ENCODE measurements at regions not wholly inside any gene's neighbourhood (a gene's known extent, or its start where the extent isn't known, plus 50 kb on each side); places are given as distances from the start of the nearest gene placed in this dataset.
"Not testable (repeated sequence)": the region's sequence is repeated elsewhere in the genome, so short reads cannot be mapped to it uniquely, and the experiment has no call there.

DNA sequence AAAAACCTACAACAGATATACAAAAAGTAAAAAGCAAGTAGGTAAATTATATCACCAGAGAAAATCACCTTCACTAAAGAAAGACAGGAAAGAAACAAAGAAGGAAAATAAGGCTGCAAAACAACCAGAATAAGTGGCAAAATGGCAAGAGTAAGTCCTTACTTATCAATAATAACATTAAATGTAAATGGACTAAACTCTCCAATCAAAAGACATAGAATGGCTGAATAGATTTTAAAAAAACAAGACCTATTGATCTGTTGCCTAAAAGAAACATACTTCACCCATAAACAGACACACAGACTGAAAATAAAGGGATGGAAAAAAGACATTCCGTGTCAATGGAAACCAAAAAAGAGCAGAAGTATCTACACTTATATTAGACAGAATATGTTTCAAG is 695.7 kb upstream of the FAT3 start:
- H3K27ac ChIP-seq (ENCODE audit: low read length), result no peak overlapping the region
- Mint-ChIP-seq H3K36me3 (no peaks in the 10 kb centered on the region), H3K9me3 (peaks cover 19 to 27% (median 24%) of the 10 kb centered on the region in 3 donors), H3K27me3 (no peaks in the 10 kb centered on the region), H3K4me1 (no peaks in the 10 kb centered on the region), H3K4me3 (no peak overlapping the region), H3K27ac (no peak overlapping the region)
- POLR2A ChIA-PET, result interaction anchor here in 1 of 2 donors (0.6 kb wide), 1 partner anchor 10 kb away, joined by 4 read pairs; no protein-coding TSS in a partner anchor
- no peak for ATAC-seq (replicated peaks in 1 of 4)
- CTCF ChIA-PET, result interaction anchor here in 1 of 2 donors (0.7 kb wide), 1 partner anchor 1968 kb away, joined by 3 read pairs; no protein-coding TSS in a partner anchor
- no peak for DNase-seq
- no peaks in the 10 kb centered on the region for H3K4me1 ChIP-seq (ENCODE audit: control insufficient read depth in 1 of 2, extremely low read depth in 1 of 2, insufficient read depth in 2 of 2, low read length in 2 of 2)
- no peaks in the 10 kb centered on the region for H3K9me3 ChIP-seq
- H3K27me3 ChIP-seq (replicated peaks in 1 of 2; ENCODE audit: control insufficient read depth in 2 of 2, extremely low read depth in 1 of 2, insufficient read depth in 2 of 2, low read length in 1 of 2), result no peaks in the 10 kb centered on the region
- H3K4me3 ChIP-seq (ENCODE audit: control insufficient read depth in 1 of 2, extremely low read depth in 1 of 2, low read length in 1 of 2), result no peak overlapping the region
- no peaks in the 10 kb centered on the region for H3K36me3 ChIP-seq (ENCODE audit: control insufficient read depth in 2 of 2, extremely low read depth in 1 of 2, insufficient read depth in 1 of 2, low read length in 1 of 2)
- no CpG with 5 or more reads among the region's 1 CpG for WGBS (ENCODE audit: insufficient coverage)

DNA sequence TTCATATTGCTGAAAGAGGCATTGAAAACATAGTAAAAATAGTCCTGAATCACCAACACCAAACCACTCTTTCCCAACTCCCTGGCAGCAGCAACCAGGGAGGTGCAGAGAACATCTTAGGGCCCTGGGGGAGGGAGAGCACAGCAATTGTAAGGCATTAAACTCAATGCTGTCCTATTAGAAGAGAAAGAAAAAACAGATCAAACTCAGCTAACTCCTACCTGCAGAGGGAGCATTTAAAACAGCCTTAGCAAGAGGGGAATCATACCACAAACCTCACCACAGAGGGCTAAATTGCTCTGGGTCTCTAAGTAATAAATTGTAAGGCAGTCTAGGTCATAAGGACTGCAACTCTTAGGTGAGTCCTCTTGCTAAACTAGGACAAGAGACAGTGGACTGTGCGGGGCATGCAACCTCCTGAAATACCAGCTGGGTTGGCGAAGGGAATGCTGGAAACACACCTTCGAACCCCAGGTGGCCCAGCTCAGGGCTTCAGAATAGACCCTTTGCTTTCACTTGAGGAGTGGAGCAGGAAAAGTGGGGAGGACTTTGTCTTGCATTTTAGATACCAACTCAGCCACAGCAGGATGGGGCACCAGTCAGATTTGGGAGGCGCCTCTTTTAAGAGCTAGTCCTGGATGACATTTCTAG is 697.1 kb upstream of the FAT3 start:
- H3K36me3 Mint-ChIP-seq, result no peaks in the 10 kb centered on the region
- no peaks in the 10 kb centered on the region for H3K4me1 Mint-ChIP-seq
- peaks cover 20 to 25% (median 20%) of the 10 kb centered on the region in 3 donors for H3K9me3 Mint-ChIP-seq
- Histone ChIP-seq H3K27ac (ENCODE audit: low read length) (no peak overlapping the region), H3K4me3 (ENCODE audit: control insufficient read depth in 1 of 2, extremely low read depth in 1 of 2, low read length in 1 of 2) (no peak overlapping the region), H3K9me3 (no peaks in the 10 kb centered on the region), H3K36me3 (ENCODE audit: control insufficient read depth in 2 of 2, extremely low read depth in 1 of 2, insufficient read depth in 1 of 2, low read length in 1 of 2) (no peaks in the 10 kb centered on the region), H3K27me3 (replicated peaks in 1 of 2; ENCODE audit: control insufficient read depth in 2 of 2, extremely low read depth in 1 of 2, insufficient read depth in 2 of 2, low read length in 1 of 2) (no peaks in the 10 kb centered on the region), H3K4me1 (ENCODE audit: control insufficient read depth in 1 of 2, extremely low read depth in 1 of 2, insufficient read depth in 2 of 2, low read length in 2 of 2) (no peaks in the 10 kb centered on the region)
- ATAC-seq (replicated peaks in 1 of 4) (no peak), DNase-seq (no peak)
- no peak overlapping the region for H3K4me3 Mint-ChIP-seq
- POLR2A ChIA-PET, result interaction anchor here in 1 of 2 donors (0.6 kb wide), 1 partner anchor 41 kb away, joined by 3 read pairs; no protein-coding TSS in a partner anchor
- H3K27me3 Mint-ChIP-seq, result no peaks in the 10 kb centered on the region
- WGBS (ENCODE audit: insufficient coverage), result 67% methylated on average over 1 of the region's 4 CpGs
- CTCF ChIA-PET, result interaction anchor here in 1 of 2 donors (0.7 kb wide), 1 partner anchor 325 kb away, joined by 3 read pairs; no protein-coding TSS in a partner anchor
- no peak overlapping the region for H3K27ac Mint-ChIP-seq

DNA sequence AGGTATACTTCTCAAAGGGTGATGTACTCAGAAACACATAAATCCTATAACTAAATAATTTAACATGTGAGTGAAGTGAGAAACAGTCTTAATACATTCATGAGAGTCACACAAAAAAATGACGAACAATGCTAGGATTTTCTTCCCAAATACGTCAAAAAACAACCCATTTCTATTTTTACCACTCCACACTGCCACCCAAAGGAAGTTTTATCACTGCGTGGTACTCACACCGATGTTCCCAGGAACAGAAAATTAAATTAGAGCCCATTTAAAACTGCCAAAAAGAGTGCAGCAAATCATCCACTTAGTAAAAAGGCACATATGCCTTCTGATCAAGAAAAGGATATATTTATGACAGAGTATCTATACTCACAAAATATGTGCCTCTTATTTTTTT is 710.9 kb upstream of the FAT3 start:
- 20% methylated on average over 1 of the region's 4 CpGs for WGBS (ENCODE audit: insufficient coverage)
- Mint-ChIP-seq H3K36me3 (no peaks in the 10 kb centered on the region), H3K9me3 (peaks cover 6 to 19% (median 14%) of the 10 kb centered on the region in 3 donors), H3K27me3 (no peaks in the 10 kb centered on the region), H3K4me3 (no peak overlapping the region), H3K4me1 (no peaks in the 10 kb centered on the region), H3K27ac (no peak overlapping the region)
- no peaks in the 10 kb centered on the region for H3K4me1 ChIP-seq (ENCODE audit: control insufficient read depth in 1 of 2, extremely low read depth in 1 of 2, insufficient read depth in 2 of 2, low read length in 2 of 2)
- H3K27ac ChIP-seq (ENCODE audit: low read length), result no peak overlapping the region
- ChIA-PET CTCF (no interaction called here), POLR2A (no interaction called here)
- no peak for ATAC-seq (replicated peaks in 1 of 4)
- H3K27me3 ChIP-seq (replicated peaks in 1 of 2; ENCODE audit: control insufficient read depth in 2 of 2, extremely low read depth in 1 of 2, insufficient read depth in 2 of 2, low read length in 1 of 2), result no peaks in the 10 kb centered on the region
- H3K9me3 ChIP-seq, result no peaks in the 10 kb centered on the region
- no peak for DNase-seq
- no peak overlapping the region for H3K4me3 ChIP-seq (ENCODE audit: control insufficient read depth in 1 of 2, extremely low read depth in 1 of 2, low read length in 1 of 2)
- no peaks in the 10 kb centered on the region for H3K36me3 ChIP-seq (ENCODE audit: control insufficient read depth in 2 of 2, extremely low read depth in 1 of 2, insufficient read depth in 1 of 2, low read length in 1 of 2)

DNA sequence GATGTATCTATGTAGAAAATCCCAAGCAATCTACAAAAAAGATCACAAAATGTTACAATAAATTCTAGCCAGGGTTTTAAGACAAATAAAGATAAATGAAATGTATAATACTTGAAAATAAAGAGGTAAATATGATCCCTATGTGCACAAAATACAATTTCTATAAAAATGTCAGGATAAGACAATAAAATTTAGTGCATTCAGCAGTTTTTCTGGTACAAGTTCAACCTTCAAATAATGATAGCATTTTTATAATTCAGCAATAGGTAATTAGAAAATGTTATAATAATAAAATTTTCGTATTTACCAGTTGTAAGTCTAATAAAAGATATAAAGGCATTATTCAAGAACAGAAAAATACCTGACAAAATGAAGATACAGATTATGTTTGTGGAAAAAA is 726.8 kb upstream of the FAT3 start:
- Mint-ChIP-seq H3K36me3 (no peaks in the 10 kb centered on the region), H3K4me1 (no peaks in the 10 kb centered on the region), H3K27me3 (no peaks in the 10 kb centered on the region), H3K4me3 (no peak overlapping the region), H3K27ac (no peak overlapping the region), H3K9me3 (peaks cover 0 to 14% (median 4%) of the 10 kb centered on the region in 3 donors)
- H3K4me3 ChIP-seq (ENCODE audit: control insufficient read depth in 1 of 2, extremely low read depth in 1 of 2, low read length in 1 of 2), result no peak overlapping the region
- H3K27ac ChIP-seq (ENCODE audit: low read length), result no peak overlapping the region
- no peaks in the 10 kb centered on the region for H3K9me3 ChIP-seq
- ATAC-seq (replicated peaks in 1 of 4), result no peak
- no peaks in the 10 kb centered on the region for H3K27me3 ChIP-seq (replicated peaks in 1 of 2; ENCODE audit: control insufficient read depth in 2 of 2, extremely low read depth in 1 of 2, insufficient read depth in 2 of 2, low read length in 1 of 2)
- H3K4me1 ChIP-seq (ENCODE audit: control insufficient read depth in 1 of 2, extremely low read depth in 1 of 2, insufficient read depth in 2 of 2, low read length in 2 of 2), result no peaks in the 10 kb centered on the region
- CTCF ChIA-PET, result no interaction called here
- no CpG with 5 or more reads among the region's 1 CpG for WGBS (ENCODE audit: insufficient coverage)
- POLR2A ChIA-PET, result no interaction called here
- H3K36me3 ChIP-seq (ENCODE audit: control insufficient read depth in 2 of 2, extremely low read depth in 1 of 2, insufficient read depth in 1 of 2, low read length in 1 of 2), result no peaks in the 10 kb centered on the region
- DNase-seq, result no peak

DNA sequence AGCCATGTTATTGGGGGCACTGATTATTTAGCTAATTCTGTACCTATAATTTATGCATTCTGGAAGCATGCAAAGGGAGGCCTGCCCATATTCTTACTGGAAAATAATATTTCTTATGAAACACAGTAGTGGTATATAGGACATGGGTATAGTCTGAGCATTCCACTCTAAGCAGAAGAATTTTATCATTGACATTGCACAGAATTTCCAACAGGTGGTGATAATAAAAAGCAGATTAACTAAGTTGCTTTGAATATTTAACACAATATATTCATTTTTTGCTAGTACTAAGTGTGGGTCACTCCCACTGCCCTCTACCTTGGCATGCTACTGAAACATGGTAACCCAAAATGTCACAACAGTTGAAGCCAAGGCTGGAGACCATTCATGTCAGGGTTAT is 728.8 kb upstream of the FAT3 start:
- H3K9me3 ChIP-seq, result no peaks in the 10 kb centered on the region
- H3K4me3 ChIP-seq (ENCODE audit: control insufficient read depth in 1 of 2, extremely low read depth in 1 of 2, low read length in 1 of 2), result no peak overlapping the region
- Mint-ChIP-seq H3K9me3 (peaks cover 0 to 11% (median 7%) of the 10 kb centered on the region in 3 donors), H3K4me1 (no peaks in the 10 kb centered on the region), H3K27me3 (no peaks in the 10 kb centered on the region), H3K36me3 (no peaks in the 10 kb centered on the region), H3K4me3 (no peak overlapping the region), H3K27ac (no peak overlapping the region)
- ATAC-seq (replicated peaks in 1 of 4) (no peak), DNase-seq (no peak)
- H3K27ac ChIP-seq (ENCODE audit: low read length), result no peak overlapping the region
- H3K27me3 ChIP-seq (replicated peaks in 1 of 2; ENCODE audit: control insufficient read depth in 2 of 2, extremely low read depth in 1 of 2, insufficient read depth in 2 of 2, low read length in 1 of 2), result no peaks in the 10 kb centered on the region
- POLR2A ChIA-PET, result no interaction called here
- CTCF ChIA-PET, result no interaction called here
- no peaks in the 10 kb centered on the region for H3K4me1 ChIP-seq (ENCODE audit: control insufficient read depth in 1 of 2, extremely low read depth in 1 of 2, insufficient read depth in 2 of 2, low read length in 2 of 2)
- no peaks in the 10 kb centered on the region for H3K36me3 ChIP-seq (ENCODE audit: control insufficient read depth in 2 of 2, extremely low read depth in 1 of 2, insufficient read depth in 1 of 2, low read length in 1 of 2)

DNA sequence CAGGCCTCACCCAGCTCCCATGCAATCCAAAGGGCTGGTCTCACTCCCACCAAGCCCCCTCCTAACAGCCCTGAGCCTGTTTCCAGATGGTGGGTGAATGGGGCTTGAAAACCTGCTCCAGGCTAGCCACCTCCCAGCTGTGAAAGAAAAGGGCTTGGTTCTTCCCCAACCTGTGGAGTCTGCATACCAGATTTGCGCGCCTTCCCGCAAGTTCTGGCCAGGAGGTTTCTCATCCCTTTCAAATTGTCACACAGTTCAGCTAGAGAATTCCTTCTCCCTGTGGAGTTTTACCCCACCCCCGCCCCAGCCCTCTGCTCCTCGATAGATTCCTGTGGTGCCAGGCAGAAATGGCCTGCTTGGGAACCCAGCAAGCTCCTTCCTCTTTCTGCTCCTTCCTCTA is 734.6 kb upstream of the FAT3 start:
- H3K27me3 Mint-ChIP-seq, result no peaks in the 10 kb centered on the region

DNA sequence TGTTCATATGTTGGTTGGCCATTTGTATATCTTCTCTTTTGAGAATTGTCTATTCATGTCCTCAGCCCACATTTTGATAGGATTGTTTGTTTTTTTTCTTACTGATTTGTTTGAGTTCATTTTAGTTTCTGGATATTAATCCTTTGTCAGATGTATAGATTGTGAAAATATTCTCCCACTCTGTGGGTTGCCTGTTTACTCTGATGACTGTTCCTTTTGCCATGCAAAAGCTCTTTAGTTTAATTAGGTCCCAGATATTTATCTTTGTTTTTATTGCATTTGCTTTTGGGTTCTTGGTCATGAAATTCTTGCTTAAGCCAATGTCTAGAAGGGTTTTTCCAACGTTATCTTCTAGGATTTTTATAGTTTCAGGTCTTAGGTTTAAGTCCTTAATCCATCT is 740.7 kb upstream of the FAT3 start:
- DNase-seq; H3K4me1 Mint-ChIP-seq; H3K4me1 ChIP-seq (ENCODE audit: control insufficient read depth in 1 of 2, extremely low read depth in 1 of 2, insufficient read depth in 2 of 2, low read length in 2 of 2); ATAC-seq (replicated peaks in 1 of 4); POLR2A ChIA-PET; H3K36me3 Mint-ChIP-seq; H3K27ac Mint-ChIP-seq; H3K36me3 ChIP-seq (ENCODE audit: control insufficient read depth in 2 of 2, extremely low read depth in 1 of 2, insufficient read depth in 1 of 2, low read length in 1 of 2); H3K27me3 Mint-ChIP-seq; H3K27me3 ChIP-seq (replicated peaks in 1 of 2; ENCODE audit: control insufficient read depth in 2 of 2, extremely low read depth in 1 of 2, insufficient read depth in 2 of 2, low read length in 1 of 2); H3K4me3 ChIP-seq (ENCODE audit: control insufficient read depth in 1 of 2, extremely low read depth in 1 of 2, low read length in 1 of 2); H3K9me3 ChIP-seq; H3K4me3 Mint-ChIP-seq; CTCF ChIA-PET; H3K27ac ChIP-seq (ENCODE audit: low read length): not testable (repeated sequence)
- peaks cover 13 to 47% (median 32%) of the 10 kb centered on the region in 3 donors for H3K9me3 Mint-ChIP-seq
- no CpG with 5 or more reads among the region's 1 CpG for WGBS (ENCODE audit: insufficient coverage)

More for the DNA sequence above, 734.6 kb upstream of the FAT3 start:
- Histone ChIP-seq H3K27ac (ENCODE audit: low read length) (no peak overlapping the region), H3K27me3 (replicated peaks in 1 of 2; ENCODE audit: control insufficient read depth in 2 of 2, extremely low read depth in 1 of 2, insufficient read depth in 2 of 2, low read length in 1 of 2) (no peaks in the 10 kb centered on the region), H3K4me1 (ENCODE audit: control insufficient read depth in 1 of 2, extremely low read depth in 1 of 2, insufficient read depth in 2 of 2, low read length in 2 of 2) (no peaks in the 10 kb centered on the region), H3K4me3 (ENCODE audit: control insufficient read depth in 1 of 2, extremely low read depth in 1 of 2, low read length in 1 of 2) (no peak overlapping the region), H3K9me3 (no peaks in the 10 kb centered on the region), H3K36me3 (ENCODE audit: control insufficient read depth in 2 of 2, extremely low read depth in 1 of 2, insufficient read depth in 1 of 2, low read length in 1 of 2) (no peaks in the 10 kb centered on the region)
- ChIA-PET POLR2A (no interaction called here), CTCF (no interaction called here)
- no peak for ATAC-seq (replicated peaks in 1 of 4)
- Mint-ChIP-seq H3K4me1 (no peaks in the 10 kb centered on the region), H3K27ac (no peak overlapping the region), H3K9me3 (peaks cover 13 to 30% (median 20%) of the 10 kb centered on the region in 3 donors), H3K36me3 (no peaks in the 10 kb centered on the region), H3K4me3 (no peak overlapping the region)
- DNase-seq, result no peak
- WGBS (ENCODE audit: insufficient coverage), result no CpG with 5 or more reads among the region's 5 CpGs
